B cell (primary cell): ENCODE measurements at regions not wholly inside any gene's neighbourhood (a gene's known extent, or its start where the extent isn't known, plus 50 kb on each side); places are given as distances from the start of the nearest gene placed in this dataset.

Experiments
- EZH2 ChIP-seq: IDR thresholded peaks from 2 replicates; pipeline ENCODE4 v1.6.1; 2012; ENCODE audit warnings: borderline replicate concordance, low read depth, mild to moderate bottlenecking, moderate library complexity, low read length; ENCODE audit not compliant: insufficient read depth, poor library complexity, severe bottlenecking
- TF ChIP-seq, protein P1 (sequence below): fragments of 200-600 bp; IDR thresholded peaks from one replicate; pipeline ENCODE4 v1.8.0; 2022; ENCODE audit warnings: antibody characterized with exemption, mild to moderate bottlenecking

DNA sequence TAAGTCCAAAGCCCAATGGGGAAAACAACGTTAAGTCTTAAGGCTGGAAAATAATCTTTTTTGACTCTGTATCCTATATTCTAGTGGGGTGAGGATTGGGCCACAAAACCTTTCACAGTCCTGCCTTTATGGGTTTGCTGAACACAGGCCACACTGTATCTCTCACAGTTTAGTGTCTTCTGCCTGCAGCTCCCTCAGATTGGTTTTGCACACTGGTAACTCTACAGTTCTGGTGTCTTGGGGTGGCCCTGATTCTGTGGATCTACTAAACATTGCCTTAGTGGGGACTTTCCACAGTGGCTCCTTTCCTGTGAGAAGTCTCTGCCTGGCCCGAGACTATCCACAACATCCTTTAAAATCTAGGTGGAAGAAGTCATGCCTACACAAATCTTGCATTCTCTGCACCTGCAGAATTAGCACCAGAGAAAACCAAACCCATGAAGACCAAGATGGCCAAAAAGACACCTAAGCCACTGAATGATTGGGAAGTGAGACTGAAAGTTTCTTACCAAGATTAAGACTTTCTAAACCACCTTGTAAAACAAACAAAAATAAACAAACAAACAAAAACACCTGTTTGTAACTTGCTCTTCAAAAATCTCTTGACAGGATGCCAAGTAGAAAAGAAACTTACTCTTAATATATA, 150.4 kb upstream of the PCDH10 start:
- TF ChIP-seq, protein P1, sequence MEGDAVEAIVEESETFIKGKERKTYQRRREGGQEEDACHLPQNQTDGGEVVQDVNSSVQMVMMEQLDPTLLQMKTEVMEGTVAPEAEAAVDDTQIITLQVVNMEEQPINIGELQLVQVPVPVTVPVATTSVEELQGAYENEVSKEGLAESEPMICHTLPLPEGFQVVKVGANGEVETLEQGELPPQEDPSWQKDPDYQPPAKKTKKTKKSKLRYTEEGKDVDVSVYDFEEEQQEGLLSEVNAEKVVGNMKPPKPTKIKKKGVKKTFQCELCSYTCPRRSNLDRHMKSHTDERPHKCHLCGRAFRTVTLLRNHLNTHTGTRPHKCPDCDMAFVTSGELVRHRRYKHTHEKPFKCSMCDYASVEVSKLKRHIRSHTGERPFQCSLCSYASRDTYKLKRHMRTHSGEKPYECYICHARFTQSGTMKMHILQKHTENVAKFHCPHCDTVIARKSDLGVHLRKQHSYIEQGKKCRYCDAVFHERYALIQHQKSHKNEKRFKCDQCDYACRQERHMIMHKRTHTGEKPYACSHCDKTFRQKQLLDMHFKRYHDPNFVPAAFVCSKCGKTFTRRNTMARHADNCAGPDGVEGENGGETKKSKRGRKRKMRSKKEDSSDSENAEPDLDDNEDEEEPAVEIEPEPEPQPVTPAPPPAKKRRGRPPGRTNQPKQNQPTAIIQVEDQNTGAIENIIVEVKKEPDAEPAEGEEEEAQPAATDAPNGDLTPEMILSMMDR, result no peak
- TF ChIP-seq EZH2, result no peak
